WTC11 (cell line): ENCODE measurements at regions not wholly inside any gene's neighbourhood (a gene's known extent, or its start where the extent isn't known, plus 50 kb on each side); places are given as distances from the start of the nearest gene placed in this dataset.

Source experiments
- AFF4 ChIP-seq: sonication (generic); formaldehyde crosslinking; IDR thresholded peaks from 2 replicates; pipeline ENCODE4 v1.8.1; 2023; ENCODE audit warnings: mild to moderate bottlenecking, missing genetic modification reagents, borderline replicate concordance
- CTCF ChIP-seq: fragments of 200-600 bp; IDR thresholded peaks from 2 replicates; pipeline ENCODE4 v1.8.0; 2022; ENCODE audit warnings: antibody characterized with exemption
- FOXJ3 ChIP-seq: sonication (generic); formaldehyde crosslinking; IDR thresholded peaks from 2 replicates; pipeline ENCODE4 v1.9.0; 2021; ENCODE audit warnings: missing genetic modification reagents, mild to moderate bottlenecking, borderline replicate concordance
- MLX ChIP-seq: sonication (generic); formaldehyde crosslinking; IDR thresholded peaks from 2 replicates; pipeline ENCODE4 v1.8.1; 2023; ENCODE audit warnings: mild to moderate bottlenecking, missing genetic modification reagents, moderate library complexity
- NR3C1 ChIP-seq: sonication (generic); formaldehyde crosslinking; conservative IDR thresholded peaks from 2 replicates; pipeline ENCODE4 v1.8.1; 2023; ENCODE audit warnings: low read depth, mild to moderate bottlenecking, missing genetic modification reagents
- PREB ChIP-seq: sonication (generic); formaldehyde crosslinking; IDR thresholded peaks from 2 replicates; pipeline ENCODE4 v1.8.1; 2022; ENCODE audit warnings: mild to moderate bottlenecking, missing genetic modification reagents, moderate library complexity, borderline replicate concordance
- SP1 ChIP-seq: sonication (generic); formaldehyde crosslinking; conservative IDR thresholded peaks from 2 replicates; pipeline ENCODE4 v1.8.1; 2022; ENCODE audit warnings: missing genetic modification reagents
- TP53 ChIP-seq: sonication (generic); formaldehyde crosslinking; IDR thresholded peaks from 2 replicates; pipeline ENCODE4 v1.8.1; 2023; ENCODE audit warnings: mild to moderate bottlenecking, missing genetic modification reagents
- ZNF121 ChIP-seq: sonication (generic); formaldehyde crosslinking; IDR thresholded peaks from 2 replicates; pipeline ENCODE4 v1.8.0; 2023; ENCODE audit warnings: missing genetic modification reagents
- TF ChIP-seq, protein P1 (sequence below): sonication (generic); formaldehyde crosslinking; IDR thresholded peaks from 2 replicates; pipeline ENCODE4 v1.8.1; 2023; ENCODE audit warnings: mild to moderate bottlenecking, moderate library complexity, missing genetic modification reagents
- TF ChIP-seq, protein P2 (sequence below): sonication (generic); formaldehyde crosslinking; IDR thresholded peaks from 2 replicates; pipeline ENCODE4 v1.8.1; 2022; ENCODE audit warnings: low read depth, mild to moderate bottlenecking, moderate library complexity, missing genetic modification reagents, borderline replicate concordance
- TF ChIP-seq, protein P3 (sequence below): sonication (generic); formaldehyde crosslinking; IDR thresholded peaks from 2 replicates; pipeline ENCODE4 v1.8.1; 2022; ENCODE audit warnings: mild to moderate bottlenecking, moderate library complexity, missing genetic modification reagents
- TF ChIP-seq, protein P4 (sequence below): sonication (generic); formaldehyde crosslinking; IDR thresholded peaks from 2 replicates; pipeline ENCODE4 v1.8.0; 2022; ENCODE audit warnings: mild to moderate bottlenecking, missing genetic modification reagents

DNA sequence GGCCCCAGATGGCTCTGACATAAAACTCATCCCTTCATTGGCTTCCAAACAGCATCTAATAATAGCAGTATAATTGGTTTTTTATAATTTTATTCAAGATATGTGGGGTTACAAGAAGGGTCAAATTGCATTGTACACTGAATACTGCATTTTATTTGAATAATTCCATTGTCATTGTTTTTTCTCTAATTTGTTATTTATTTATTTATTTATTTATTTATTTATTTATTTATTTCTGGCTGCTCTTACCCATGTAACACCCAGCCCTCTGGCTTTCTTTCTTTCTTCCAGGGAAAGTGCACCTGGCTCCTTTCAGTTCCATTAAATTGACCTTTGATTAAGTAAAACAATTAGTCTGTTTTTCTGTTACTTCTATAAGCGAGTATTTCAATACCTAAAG lies 210.1 kb downstream of the CDH9 start:
- TF ChIP-seq MLX (no peak), SP1 (CRISPR knock-in tag) (no peak), ZNF121 (CRISPR knock-in tag) (no peak), CTCF (no peak), AFF4 (CRISPR knock-in tag) (no peak), TP53 (CRISPR knock-in tag) (no peak), NR3C1 (CRISPR knock-in tag) (no peak), PREB (CRISPR knock-in tag) (no peak), FOXJ3 (CRISPR knock-in tag) (no peak)
- TF ChIP-seq, protein P1, sequence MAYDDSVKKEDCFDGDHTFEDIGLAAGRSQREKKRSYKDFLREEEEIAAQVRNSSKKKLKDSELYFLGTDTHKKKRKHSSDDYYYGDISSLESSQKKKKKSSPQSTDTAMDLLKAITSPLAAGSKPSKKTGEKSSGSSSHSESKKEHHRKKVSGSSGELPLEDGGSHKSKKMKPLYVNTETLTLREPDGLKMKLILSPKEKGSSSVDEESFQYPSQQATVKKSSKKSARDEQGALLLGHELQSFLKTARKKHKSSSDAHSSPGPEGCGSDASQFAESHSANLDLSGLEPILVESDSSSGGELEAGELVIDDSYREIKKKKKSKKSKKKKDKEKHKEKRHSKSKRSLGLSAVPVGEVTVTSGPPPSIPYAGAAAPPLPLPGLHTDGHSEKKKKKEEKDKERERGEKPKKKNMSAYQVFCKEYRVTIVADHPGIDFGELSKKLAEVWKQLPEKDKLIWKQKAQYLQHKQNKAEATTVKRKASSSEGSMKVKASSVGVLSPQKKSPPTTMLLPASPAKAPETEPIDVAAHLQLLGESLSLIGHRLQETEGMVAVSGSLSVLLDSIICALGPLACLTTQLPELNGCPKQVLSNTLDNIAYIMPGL (CRISPR knock-in tag) = no peak
- TF ChIP-seq, protein P2, sequence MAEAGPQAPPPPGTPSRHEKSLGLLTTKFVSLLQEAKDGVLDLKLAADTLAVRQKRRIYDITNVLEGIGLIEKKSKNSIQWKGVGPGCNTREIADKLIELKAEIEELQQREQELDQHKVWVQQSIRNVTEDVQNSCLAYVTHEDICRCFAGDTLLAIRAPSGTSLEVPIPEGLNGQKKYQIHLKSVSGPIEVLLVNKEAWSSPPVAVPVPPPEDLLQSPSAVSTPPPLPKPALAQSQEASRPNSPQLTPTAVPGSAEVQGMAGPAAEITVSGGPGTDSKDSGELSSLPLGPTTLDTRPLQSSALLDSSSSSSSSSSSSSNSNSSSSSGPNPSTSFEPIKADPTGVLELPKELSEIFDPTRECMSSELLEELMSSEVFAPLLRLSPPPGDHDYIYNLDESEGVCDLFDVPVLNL (CRISPR knock-in tag) = no peak
- TF ChIP-seq, protein P3, sequence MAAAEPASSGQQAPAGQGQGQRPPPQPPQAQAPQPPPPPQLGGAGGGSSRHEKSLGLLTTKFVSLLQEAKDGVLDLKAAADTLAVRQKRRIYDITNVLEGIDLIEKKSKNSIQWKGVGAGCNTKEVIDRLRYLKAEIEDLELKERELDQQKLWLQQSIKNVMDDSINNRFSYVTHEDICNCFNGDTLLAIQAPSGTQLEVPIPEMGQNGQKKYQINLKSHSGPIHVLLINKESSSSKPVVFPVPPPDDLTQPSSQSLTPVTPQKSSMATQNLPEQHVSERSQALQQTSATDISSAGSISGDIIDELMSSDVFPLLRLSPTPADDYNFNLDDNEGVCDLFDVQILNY (CRISPR knock-in tag) = no peak
- TF ChIP-seq, protein P4, sequence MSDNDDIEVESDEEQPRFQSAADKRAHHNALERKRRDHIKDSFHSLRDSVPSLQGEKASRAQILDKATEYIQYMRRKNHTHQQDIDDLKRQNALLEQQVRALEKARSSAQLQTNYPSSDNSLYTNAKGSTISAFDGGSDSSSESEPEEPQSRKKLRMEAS (CRISPR knock-in tag) = no peak
